Breast epithelium (tissue), 4 donors: ENCODE measurements at regions not wholly inside any gene's neighbourhood (a gene's known extent, or its start where the extent isn't known, plus 50 kb on each side); places are given as distances from the start of the nearest gene placed in this dataset.

ENCODE experiments used
- DNase-seq, 2 donors: peaks; one replicate each; pipeline ENCODE4 v3.0.0-alpha.2; 2019; ENCODE audit warnings: low spot score in 2 of 2
- H3K27ac ChIP-seq, 2 donors: fragments of 200-600 bp; sonication (generic) in 1 of 2; one replicate each; pipeline ENCODE4 v1.5.1; 2016 to 2019; ENCODE audit warnings: mild to moderate bottlenecking in 1 of 2
- H3K27me3 ChIP-seq, 2 donors: fragments of 200-600 bp; sonication (generic) in 1 of 2; one replicate each; pipeline versions ENCODE4 v1.5.1 to v1.6.0; 2017 to 2019; ENCODE audit warnings: control low read depth in 1 of 2, mild to moderate bottlenecking in 1 of 2
- H3K36me3 ChIP-seq: fragments of 200-600 bp; one replicate; pipeline ENCODE4 v1.5.1; 2019
- H3K4me1 ChIP-seq, 2 donors: fragments of 200-600 bp; sonication (generic); one replicate each; pipeline ENCODE4 v1.5.1; 2016 to 2019; ENCODE audit warnings: control low read depth in 1 of 2
- H3K4me3 ChIP-seq, 3 donors: fragments of 200-600 bp; sonication (generic); 1 replicate in 2 of 3; 2 replicates in 1 of 3; pipeline ENCODE4 v1.5.1; 2016 to 2019; ENCODE audit warnings: mild to moderate bottlenecking in 3 of 3, moderate library complexity in 2 of 3
- H3K9me3 ChIP-seq, 2 donors: fragments of 200-600 bp; sonication (generic) in 1 of 2; one replicate each; pipeline ENCODE4 v1.5.1; 2016 to 2019; ENCODE audit warnings: control low read depth in 1 of 2
- POLR2A ChIP-seq: fragments of 450-650 bp; IDR thresholded peaks from one replicate; pipeline ENCODE4 v1.6.1; 2016; ENCODE audit warnings: antibody characterized with exemption, mild to moderate bottlenecking, moderate library complexity
- POLR2AphosphoS5 ChIP-seq, 3 donors: sonication (generic); formaldehyde crosslinking; IDR thresholded peaks; one replicate each; pipeline ENCODE4 v1.6.1; 2017; ENCODE audit warnings: antibody characterized with exemption in 3 of 3
- intact Hi-C: fragments of 100-400 bp; cut with DNase I; formaldehyde crosslinking; loops from one replicate; pipeline ENCODE4 v1.15.1; 2023; ENCODE audit warnings: low total_unique reads
- TF ChIP-seq, protein P1 (sequence below), 3 donors: fragments of 450-650 bp; IDR thresholded peaks; one replicate each; pipeline ENCODE4 v1.5.1; 2016 to 2017; ENCODE audit warnings: antibody characterized with exemption in 3 of 3, mild to moderate bottlenecking in 3 of 3, moderate library complexity in 3 of 3

- H3K27me3 ChIP-seq = no peaks in the 10 kb centered on the region
- H3K27ac ChIP-seq = peak overlapping the region in 1 of 2 donors; percentile 19
- no peak for TF ChIP-seq POLR2AphosphoS5 (IDR thresholded peaks at IDR 0.05)
- TF ChIP-seq, protein P1, sequence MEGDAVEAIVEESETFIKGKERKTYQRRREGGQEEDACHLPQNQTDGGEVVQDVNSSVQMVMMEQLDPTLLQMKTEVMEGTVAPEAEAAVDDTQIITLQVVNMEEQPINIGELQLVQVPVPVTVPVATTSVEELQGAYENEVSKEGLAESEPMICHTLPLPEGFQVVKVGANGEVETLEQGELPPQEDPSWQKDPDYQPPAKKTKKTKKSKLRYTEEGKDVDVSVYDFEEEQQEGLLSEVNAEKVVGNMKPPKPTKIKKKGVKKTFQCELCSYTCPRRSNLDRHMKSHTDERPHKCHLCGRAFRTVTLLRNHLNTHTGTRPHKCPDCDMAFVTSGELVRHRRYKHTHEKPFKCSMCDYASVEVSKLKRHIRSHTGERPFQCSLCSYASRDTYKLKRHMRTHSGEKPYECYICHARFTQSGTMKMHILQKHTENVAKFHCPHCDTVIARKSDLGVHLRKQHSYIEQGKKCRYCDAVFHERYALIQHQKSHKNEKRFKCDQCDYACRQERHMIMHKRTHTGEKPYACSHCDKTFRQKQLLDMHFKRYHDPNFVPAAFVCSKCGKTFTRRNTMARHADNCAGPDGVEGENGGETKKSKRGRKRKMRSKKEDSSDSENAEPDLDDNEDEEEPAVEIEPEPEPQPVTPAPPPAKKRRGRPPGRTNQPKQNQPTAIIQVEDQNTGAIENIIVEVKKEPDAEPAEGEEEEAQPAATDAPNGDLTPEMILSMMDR (IDR thresholded peaks at IDR 0.05) = no peak
- no peak for TF ChIP-seq POLR2A
- intact Hi-C loops = no loop called here
- peaks cover 6 to 7% of the 10 kb centered on the region in 2 donors for H3K4me1 ChIP-seq
- no peak overlapping the region for H3K4me3 ChIP-seq
- no peak for DNase-seq
- no peaks in the 10 kb centered on the region for H3K36me3 ChIP-seq
- no peaks in the 10 kb centered on the region for H3K9me3 ChIP-seq
Measured at GRCh38 chr18:61609131-61609530, 275.9 kb downstream of the CDH20 start.

GRCh38 chr18:61608316-61608715, 275.1 kb downstream of the CDH20 start:
- Histone ChIP-seq H3K4me1 (peaks cover 6 to 7% of the 10 kb centered on the region in 2 donors), H3K9me3 (no peaks in the 10 kb centered on the region), H3K27ac (peak overlapping the region; percentile 25), H3K4me3 (no peak overlapping the region), H3K36me3 (no peaks in the 10 kb centered on the region), H3K27me3 (no peaks in the 10 kb centered on the region)
- intact Hi-C loops = no loop called here
- no peak for DNase-seq
- TF ChIP-seq, protein P1 (IDR thresholded peaks at IDR 0.05) = no peak
- no peak for TF ChIP-seq POLR2A
- no peak for TF ChIP-seq POLR2AphosphoS5 (IDR thresholded peaks at IDR 0.05)

DNA sequence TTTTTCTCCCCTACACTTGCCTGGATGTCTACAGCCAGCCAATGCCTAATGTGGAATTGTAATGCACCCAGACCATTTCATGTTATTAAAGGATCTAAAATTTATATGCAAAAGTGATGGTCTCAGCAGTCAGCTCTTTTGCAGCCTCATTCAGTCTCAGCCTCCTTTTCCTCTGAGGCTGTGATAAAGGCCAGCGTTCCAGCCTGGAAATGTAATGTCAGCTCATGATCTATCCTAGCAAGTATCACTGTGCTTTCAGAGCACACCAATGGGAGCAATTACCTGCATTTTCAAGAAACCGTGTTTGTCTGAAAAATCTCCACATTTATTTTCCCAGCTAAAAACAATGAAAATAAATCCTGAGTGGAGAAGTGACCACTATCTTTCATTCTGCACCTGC, 274.6 kb downstream of the CDH20 start:
- no peaks in the 10 kb centered on the region for H3K27me3 ChIP-seq
- intact Hi-C loops = no loop called here
- peak overlapping the region in 1 of 2 donors; percentile 25 for H3K27ac ChIP-seq
- TF ChIP-seq POLR2AphosphoS5 (IDR thresholded peaks at IDR 0.05) (no peak), POLR2A (no peak)
- TF ChIP-seq, protein P1 (IDR thresholded peaks at IDR 0.05) = no peak
- H3K4me3 ChIP-seq = no peak overlapping the region
- peaks cover 6 to 7% of the 10 kb centered on the region in 2 donors for H3K4me1 ChIP-seq
- H3K36me3 ChIP-seq = no peaks in the 10 kb centered on the region
- H3K9me3 ChIP-seq = no peaks in the 10 kb centered on the region
- DNase-seq = no peak

- peak overlapping the region; percentile 19 to 55 (median 30) for H3K4me3 ChIP-seq
- TF ChIP-seq, protein P1 (IDR thresholded peaks at IDR 0.05) = no peak
- TF ChIP-seq POLR2A = no peak
- peak; percentile 63 to 69 (median 65) for TF ChIP-seq POLR2AphosphoS5 (IDR thresholded peaks at IDR 0.05)
- no peaks in the 10 kb centered on the region for H3K9me3 ChIP-seq
- peaks cover 6 to 7% of the 10 kb centered on the region in 2 donors for H3K4me1 ChIP-seq
- DNase-seq = peak; percentile 65 to 80
- no peaks in the 10 kb centered on the region for H3K36me3 ChIP-seq
- H3K27ac ChIP-seq = peak overlapping the region; percentile 64 to 80
- intact Hi-C loops = no loop called here
- no peaks in the 10 kb centered on the region for H3K27me3 ChIP-seq
Measured at GRCh38 chr18:61606759-61607158, 273.5 kb downstream of the CDH20 start.

DNA sequence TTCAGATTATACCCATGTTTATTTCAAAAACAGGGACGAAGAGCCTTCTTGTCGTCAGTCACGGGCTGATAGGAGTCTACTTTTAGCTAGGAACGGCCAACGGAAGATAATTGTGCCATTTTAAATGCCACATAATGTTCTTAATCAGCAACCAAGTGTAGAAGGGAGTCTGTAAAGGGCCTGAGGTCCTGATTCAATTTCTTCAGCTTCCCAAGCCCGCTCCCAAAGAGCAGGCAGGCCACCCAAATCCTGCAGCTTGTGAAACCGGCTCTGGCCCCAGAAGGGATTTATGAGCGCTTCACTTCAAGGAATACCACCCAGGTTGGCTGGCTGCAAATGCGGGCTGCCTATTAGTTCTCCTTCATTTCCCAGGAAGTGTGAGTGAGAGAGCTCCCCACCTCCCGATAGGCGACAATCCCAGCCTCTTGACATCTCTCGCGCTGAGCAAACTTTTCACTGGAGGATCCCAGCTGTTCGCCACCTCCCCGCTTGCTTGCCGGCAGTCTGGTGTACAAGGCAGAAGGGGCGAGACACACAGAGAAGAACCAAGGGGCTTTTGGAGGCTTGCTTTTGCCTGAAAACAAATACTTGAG, 272.9 kb downstream of the CDH20 start:
- DNase-seq = peak in 1 of 2 donors; percentile 22
- Histone ChIP-seq H3K27ac (peak overlapping the region; percentile 64 to 80), H3K36me3 (no peaks in the 10 kb centered on the region), H3K4me3 (peak overlapping the region; percentile 19 to 55 (median 30)), H3K9me3 (no peaks in the 10 kb centered on the region), H3K4me1 (peaks cover 6 to 7% of the 10 kb centered on the region in 2 donors), H3K27me3 (no peaks in the 10 kb centered on the region)
- TF ChIP-seq POLR2AphosphoS5 (IDR thresholded peaks at IDR 0.05) (no peak), POLR2A (no peak)
- TF ChIP-seq, protein P1 (IDR thresholded peaks at IDR 0.05) = no peak
- intact Hi-C loops = no loop called here
